Trophoblast cell (in vitro differentiated cells and primary cell): ENCODE measurements at regions not wholly inside any gene's neighbourhood (a gene's known extent, or its start where the extent isn't known, plus 50 kb on each side); places are given as distances from the start of the nearest gene placed in this dataset.
A peak's percentile ranks its signal among the peaks of the same experiment; 100 is the strongest.

ENCODE experiments used
- DNase-seq, 2 donors: peaks; one replicate each; pipeline ENCODE4 v3.0.0-alpha.2; 2016
- H2AFZ ChIP-seq: 2 replicates; pipeline ENCODE4 v1.6.1; 2013; ENCODE audit warnings: low read length, moderate library complexity, mild to moderate bottlenecking; ENCODE audit not compliant: insufficient read depth, poor library complexity
- H2AK5ac ChIP-seq: 2 replicates; pipeline ENCODE4 v1.6.1; 2013; ENCODE audit warnings: mild to moderate bottlenecking, low read length
- H2BK120ac ChIP-seq: 2 replicates; pipeline ENCODE4 v1.6.1; 2013; ENCODE audit warnings: low read length, mild to moderate bottlenecking, moderate library complexity; ENCODE audit not compliant: insufficient read depth, poor library complexity
- H2BK12ac ChIP-seq: 2 replicates; pipeline ENCODE4 v1.6.1; 2013; ENCODE audit warnings: mild to moderate bottlenecking, low read length, moderate library complexity
- H2BK5ac ChIP-seq: 2 replicates; pipeline ENCODE4 v1.6.1; 2013; ENCODE audit warnings: low read length, low read depth, moderate library complexity, mild to moderate bottlenecking; ENCODE audit not compliant: poor library complexity
- H3K14ac ChIP-seq: 2 replicates; pipeline ENCODE4 v1.6.1; 2013; ENCODE audit warnings: mild to moderate bottlenecking, low read length
- H3K18ac ChIP-seq: 2 replicates; pipeline ENCODE4 v1.6.1; 2013; ENCODE audit warnings: mild to moderate bottlenecking, low read length
- H3K23ac ChIP-seq: 2 replicates; pipeline ENCODE4 v1.6.1; 2013; ENCODE audit warnings: low read length
- H3K27ac ChIP-seq: 2 replicates; pipeline ENCODE4 v1.5.1; 2013; ENCODE audit warnings: low read depth, mild to moderate bottlenecking, inconsistent platforms, low read length, moderate library complexity
- H3K27me3 ChIP-seq: 2 replicates; pipeline ENCODE4 v1.6.1; 2013; ENCODE audit warnings: inconsistent platforms, mild to moderate bottlenecking, low read length, moderate library complexity; ENCODE audit not compliant: insufficient read depth
- H3K36me3 ChIP-seq, 2 experiments: 1 replicate in 1 of 2; 2 replicates in 1 of 2; pipeline ENCODE4 v1.6.1; 2013; ENCODE audit warnings: low read length in 2 of 2, mild to moderate bottlenecking in 2 of 2, moderate library complexity in 1 of 2; ENCODE audit not compliant: insufficient read depth in 2 of 2, control insufficient read depth in 1 of 2
- H3K4ac ChIP-seq: 2 replicates; pipeline ENCODE4 v1.6.1; 2013; ENCODE audit warnings: low read depth, mild to moderate bottlenecking, low read length, moderate library complexity
- H3K4me1 ChIP-seq, 2 experiments: 1 replicate in 1 of 2; 2 replicates in 1 of 2; pipeline ENCODE4 v1.6.1; 2013; ENCODE audit warnings: low read length in 2 of 2, mild to moderate bottlenecking in 2 of 2, moderate library complexity in 1 of 2; ENCODE audit not compliant: insufficient read depth in 2 of 2, control insufficient read depth in 1 of 2
- H3K4me2 ChIP-seq: 2 replicates; pipeline ENCODE4 v1.6.1; 2013; ENCODE audit warnings: inconsistent platforms, mild to moderate bottlenecking, low read length, moderate library complexity
- H3K4me3 ChIP-seq: 2 replicates; pipeline ENCODE4 v1.5.1; 2013; ENCODE audit warnings: mild to moderate bottlenecking, low read depth, low read length, inconsistent platforms
- H3K79me1 ChIP-seq: one replicate; pipeline ENCODE4 v1.6.1; 2013; ENCODE audit warnings: low read length
- H3K79me2 ChIP-seq: 2 replicates; pipeline ENCODE4 v1.6.1; 2013; ENCODE audit warnings: low read length, mild to moderate bottlenecking; ENCODE audit not compliant: control insufficient read depth, insufficient read depth, poor library complexity
- H3K9ac ChIP-seq: 2 replicates; pipeline ENCODE4 v1.6.1; 2013; ENCODE audit warnings: mild to moderate bottlenecking, low read length
- H3K9me3 ChIP-seq: 2 replicates; pipeline ENCODE4 v1.6.1; 2013; ENCODE audit warnings: low read depth, mild to moderate bottlenecking, control low read depth, inconsistent platforms, low read length; ENCODE audit not compliant: insufficient read depth
- H4K12ac ChIP-seq: 2 replicates; pipeline ENCODE4 v1.6.1; 2013; ENCODE audit warnings: low read depth, mild to moderate bottlenecking, low read length, moderate library complexity
- H4K8ac ChIP-seq: 2 replicates; pipeline ENCODE4 v1.6.1; 2013; ENCODE audit warnings: low read depth, mild to moderate bottlenecking, low read length, moderate library complexity
- H4K91ac ChIP-seq: one replicate; pipeline ENCODE4 v1.6.1; 2013; ENCODE audit warnings: low read depth, mild to moderate bottlenecking, low read length, moderate library complexity
- WGBS: extraction: QIAGEN DNeasy Blood & Tissue Kit; methylation state at CpG from one replicate; pipeline ENCODE4 v1.1.7; 2013; ENCODE audit warnings: missing lambda C conversion rate; ENCODE audit not compliant: insufficient read length, insufficient coverage; ENCODE audit errors: extremely low coverage; 5-methylcytosine and 5-hydroxymethylcytosine counted together

GRCh38 chr7:36066343-36066664, 86.8 kb upstream of the EEPD1 start:
- H3K27me3 ChIP-seq: no peaks in the 10 kb centered on the region
- H2BK120ac ChIP-seq: no peak overlapping the region
- no peaks in the 10 kb centered on the region for H3K79me1 ChIP-seq
- H3K4me1 ChIP-seq: no peaks in the 10 kb centered on the region
- H3K9me3 ChIP-seq: no peaks in the 10 kb centered on the region
- WGBS: no CpG with 5 or more reads among the region's 3 CpGs
- no peak overlapping the region for H3K4me2 ChIP-seq
- H4K8ac ChIP-seq: no peak overlapping the region
- no peak overlapping the region for H4K12ac ChIP-seq
- no peaks in the 10 kb centered on the region for H3K36me3 ChIP-seq
- no peak overlapping the region for H2AK5ac ChIP-seq
- H3K79me2 ChIP-seq: no peaks in the 10 kb centered on the region
- H3K4ac ChIP-seq: no peak overlapping the region
- H3K14ac ChIP-seq: no peak overlapping the region
- H2AFZ ChIP-seq: no peak overlapping the region
- H3K18ac ChIP-seq: no peak overlapping the region
- H4K91ac ChIP-seq: no peak overlapping the region
- H3K23ac ChIP-seq: no peak overlapping the region
- no peak overlapping the region for H3K9ac ChIP-seq
- H3K27ac ChIP-seq: no peak overlapping the region
- no peak overlapping the region for H3K4me3 ChIP-seq
- no peak overlapping the region for H2BK12ac ChIP-seq
- H2BK5ac ChIP-seq: no peak overlapping the region
- DNase-seq: no peak

- Histone ChIP-seq H3K36me3 (no peaks in the 10 kb centered on the region), H3K18ac (no peak overlapping the region), H3K4me2 (no peak overlapping the region), H2AK5ac (no peak overlapping the region), H3K27me3 (no peaks in the 10 kb centered on the region), H3K79me2 (no peaks in the 10 kb centered on the region), H3K9ac (no peak overlapping the region), H4K8ac (no peak overlapping the region), H3K9me3 (no peaks in the 10 kb centered on the region), H3K14ac (no peak overlapping the region), H3K4ac (no peak overlapping the region), H2BK120ac (no peak overlapping the region), H2AFZ (no peak overlapping the region), H2BK12ac (no peak overlapping the region), H3K4me3 (no peak overlapping the region), H2BK5ac (no peak overlapping the region), H3K27ac (no peak overlapping the region), H3K23ac (no peak overlapping the region), H4K12ac (no peak overlapping the region), H4K91ac (no peak overlapping the region), H3K79me1 (no peaks in the 10 kb centered on the region), H3K4me1 (no peaks in the 10 kb centered on the region)
- no peak for DNase-seq
- WGBS: no CpG with 5 or more reads among the region's 8 CpGs
Observed at GRCh38 chr7:36070230-36070629, 82.8 kb upstream of the EEPD1 start.

- Histone ChIP-seq H3K4me3 (no peak overlapping the region), H4K12ac (no peak overlapping the region)
Observed at GRCh38 chr7:36071605-36072004, 81.4 kb upstream of the EEPD1 start.

GRCh38 chr7:36072620-36073019, 80.4 kb upstream of the EEPD1 start:
- H3K9me3 ChIP-seq: no peaks in the 10 kb centered on the region
- no peaks in the 10 kb centered on the region for H3K79me1 ChIP-seq
- H3K4me1 ChIP-seq: no peaks in the 10 kb centered on the region
- no peaks in the 10 kb centered on the region for H3K36me3 ChIP-seq
- H4K12ac ChIP-seq: no peak overlapping the region
- no peak overlapping the region for H4K91ac ChIP-seq
- H3K14ac ChIP-seq: no peak overlapping the region
- H2AK5ac ChIP-seq: no peak overlapping the region
- H3K23ac ChIP-seq: no peak overlapping the region
- no peaks in the 10 kb centered on the region for H3K79me2 ChIP-seq
- H3K9ac ChIP-seq: no peak overlapping the region
- no peak overlapping the region for H2BK12ac ChIP-seq
- H2AFZ ChIP-seq: no peak overlapping the region
- H3K4me3 ChIP-seq: no peak overlapping the region
- H4K8ac ChIP-seq: no peak overlapping the region
- H3K18ac ChIP-seq: no peak overlapping the region
- no peak overlapping the region for H2BK120ac ChIP-seq
- no peak overlapping the region for H3K4me2 ChIP-seq
- H2BK5ac ChIP-seq: no peak overlapping the region
- peak; percentile 42 to 61 for DNase-seq
- H3K27me3 ChIP-seq: no peaks in the 10 kb centered on the region
- no peak overlapping the region for H3K4ac ChIP-seq
- H3K27ac ChIP-seq: no peak overlapping the region
- no CpG with 5 or more reads among the region's 4 CpGs for WGBS

More at GRCh38 chr7:36071605-36072004, 81.4 kb upstream of the EEPD1 start:
- no peak overlapping the region for H4K8ac ChIP-seq
- H3K23ac ChIP-seq: no peak overlapping the region
- no peaks in the 10 kb centered on the region for H3K36me3 ChIP-seq
- H2BK120ac ChIP-seq: no peak overlapping the region
- H3K79me2 ChIP-seq: no peaks in the 10 kb centered on the region
- no peak overlapping the region for H3K4me2 ChIP-seq
- H2BK5ac ChIP-seq: no peak overlapping the region
- H3K4ac ChIP-seq: no peak overlapping the region
- no CpG with 5 or more reads among the region's 1 CpG for WGBS
- H3K4me1 ChIP-seq: no peaks in the 10 kb centered on the region
- no peak overlapping the region for H2AFZ ChIP-seq
- H3K27me3 ChIP-seq: no peaks in the 10 kb centered on the region
- H3K18ac ChIP-seq: no peak overlapping the region
- no peak overlapping the region for H3K27ac ChIP-seq
- H3K9ac ChIP-seq: no peak overlapping the region
- no peaks in the 10 kb centered on the region for H3K9me3 ChIP-seq
- DNase-seq: peak in 1 of 2 donors; percentile 28
- H2AK5ac ChIP-seq: no peak overlapping the region
- H3K79me1 ChIP-seq: no peaks in the 10 kb centered on the region
- no peak overlapping the region for H4K91ac ChIP-seq
- no peak overlapping the region for H3K14ac ChIP-seq
- no peak overlapping the region for H2BK12ac ChIP-seq

GRCh38 chr7:36075561-36075960, 77.5 kb upstream of the EEPD1 start:
- H3K14ac ChIP-seq: no peak overlapping the region
- H4K8ac ChIP-seq: no peak overlapping the region
- no peak overlapping the region for H3K18ac ChIP-seq
- H4K91ac ChIP-seq: no peak overlapping the region
- no peak overlapping the region for H3K27ac ChIP-seq
- no peak overlapping the region for H3K9ac ChIP-seq
- no peak overlapping the region for H4K12ac ChIP-seq
- no peak overlapping the region for H3K23ac ChIP-seq
- H3K79me2 ChIP-seq: no peaks in the 10 kb centered on the region
- no peak overlapping the region for H2AK5ac ChIP-seq
- H3K36me3 ChIP-seq: no peaks in the 10 kb centered on the region
- H2BK120ac ChIP-seq: no peak overlapping the region
- no peaks in the 10 kb centered on the region for H3K27me3 ChIP-seq
- no peak for DNase-seq
- no peak overlapping the region for H3K4ac ChIP-seq
- H3K4me3 ChIP-seq: no peak overlapping the region
- no peak overlapping the region for H3K4me2 ChIP-seq
- H2BK12ac ChIP-seq: no peak overlapping the region
- H3K4me1 ChIP-seq: peaks cover 3 to 7% of the 10 kb centered on the region in 2 experiments
- no peak overlapping the region for H2AFZ ChIP-seq
- no peaks in the 10 kb centered on the region for H3K79me1 ChIP-seq
- no peak overlapping the region for H2BK5ac ChIP-seq
- no peaks in the 10 kb centered on the region for H3K9me3 ChIP-seq
